ENCODE measurements at regions not wholly inside any gene's neighbourhood (a gene's known extent, or its start where the extent isn't known, plus 50 kb on each side); places are given as distances from the start of the nearest gene placed in this dataset.

DNA sequence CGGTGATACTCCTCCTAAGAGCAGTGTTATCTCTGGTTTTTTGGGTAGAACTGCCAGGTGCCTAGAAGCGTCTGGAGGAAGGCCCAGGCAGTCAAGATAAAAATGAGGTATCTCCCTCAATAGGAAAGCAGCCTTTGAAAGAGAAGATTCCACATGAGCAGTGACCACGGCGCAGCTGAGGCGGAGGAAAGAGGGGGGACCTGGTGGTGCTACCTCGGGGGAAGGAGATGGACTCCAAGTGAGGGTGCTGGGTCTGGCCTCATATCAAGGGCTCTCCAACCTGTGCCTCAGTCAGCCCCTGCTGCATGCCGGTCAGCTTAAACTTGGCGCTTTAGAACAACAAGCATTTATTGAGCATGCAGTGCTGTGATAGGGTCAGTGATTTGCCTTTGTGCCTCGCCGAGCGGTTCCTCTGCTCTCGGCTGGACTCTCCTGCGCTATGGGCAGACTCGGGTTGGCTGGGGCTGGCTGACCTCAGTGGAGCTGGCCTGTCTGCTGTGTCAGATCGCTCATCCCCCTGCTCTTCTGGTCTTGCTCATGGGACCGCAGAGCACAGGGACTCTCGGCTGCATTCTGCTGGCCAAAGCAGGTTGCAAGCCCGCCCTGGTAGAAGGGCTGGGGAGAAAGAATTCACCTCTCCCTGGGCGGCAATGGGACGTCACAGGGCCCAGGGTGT, 121.1 kb upstream of the IRX4 start:
- POLR2A ChIA-PET, result no interaction called here

GRCh38 chr5:2003206-2003605, 120.5 kb upstream of the IRX4 start:
- POLR2A ChIA-PET, result no interaction called here
- CTCF ChIA-PET, result no interaction called here
- DNase-seq (ENCODE audit: low read depth, low spot score), result no peak
- TF ChIP-seq, protein P1, sequence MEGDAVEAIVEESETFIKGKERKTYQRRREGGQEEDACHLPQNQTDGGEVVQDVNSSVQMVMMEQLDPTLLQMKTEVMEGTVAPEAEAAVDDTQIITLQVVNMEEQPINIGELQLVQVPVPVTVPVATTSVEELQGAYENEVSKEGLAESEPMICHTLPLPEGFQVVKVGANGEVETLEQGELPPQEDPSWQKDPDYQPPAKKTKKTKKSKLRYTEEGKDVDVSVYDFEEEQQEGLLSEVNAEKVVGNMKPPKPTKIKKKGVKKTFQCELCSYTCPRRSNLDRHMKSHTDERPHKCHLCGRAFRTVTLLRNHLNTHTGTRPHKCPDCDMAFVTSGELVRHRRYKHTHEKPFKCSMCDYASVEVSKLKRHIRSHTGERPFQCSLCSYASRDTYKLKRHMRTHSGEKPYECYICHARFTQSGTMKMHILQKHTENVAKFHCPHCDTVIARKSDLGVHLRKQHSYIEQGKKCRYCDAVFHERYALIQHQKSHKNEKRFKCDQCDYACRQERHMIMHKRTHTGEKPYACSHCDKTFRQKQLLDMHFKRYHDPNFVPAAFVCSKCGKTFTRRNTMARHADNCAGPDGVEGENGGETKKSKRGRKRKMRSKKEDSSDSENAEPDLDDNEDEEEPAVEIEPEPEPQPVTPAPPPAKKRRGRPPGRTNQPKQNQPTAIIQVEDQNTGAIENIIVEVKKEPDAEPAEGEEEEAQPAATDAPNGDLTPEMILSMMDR (IDR thresholded peaks at IDR 0.05; ENCODE audit: insufficient read depth, low read length, missing control alignments), result no peak
- no peak overlapping the region for H3K4me3 ChIP-seq (ENCODE audit: low read depth, low read length)

More for the DNA sequence above, 121.1 kb upstream of the IRX4 start:
- TF ChIP-seq, protein P1 (IDR thresholded peaks at IDR 0.05; ENCODE audit: insufficient read depth, low read length, missing control alignments), result no peak
- CTCF ChIA-PET, result no interaction called here
- DNase-seq (ENCODE audit: low read depth, low spot score), result no peak
- no peak overlapping the region for H3K4me3 ChIP-seq (ENCODE audit: low read depth, low read length)

- H3K4me3 ChIP-seq (ENCODE audit: low read depth, low read length), result no peak overlapping the region
- ChIA-PET POLR2A (no interaction called here), CTCF (no interaction called here)
- no peak for DNase-seq (ENCODE audit: low read depth, low spot score)
- TF ChIP-seq, protein P1 (IDR thresholded peaks at IDR 0.05; ENCODE audit: insufficient read depth, low read length, missing control alignments), result no peak
Observed at GRCh38 chr5:2001300-2001699, 118.6 kb upstream of the IRX4 start.

DNA sequence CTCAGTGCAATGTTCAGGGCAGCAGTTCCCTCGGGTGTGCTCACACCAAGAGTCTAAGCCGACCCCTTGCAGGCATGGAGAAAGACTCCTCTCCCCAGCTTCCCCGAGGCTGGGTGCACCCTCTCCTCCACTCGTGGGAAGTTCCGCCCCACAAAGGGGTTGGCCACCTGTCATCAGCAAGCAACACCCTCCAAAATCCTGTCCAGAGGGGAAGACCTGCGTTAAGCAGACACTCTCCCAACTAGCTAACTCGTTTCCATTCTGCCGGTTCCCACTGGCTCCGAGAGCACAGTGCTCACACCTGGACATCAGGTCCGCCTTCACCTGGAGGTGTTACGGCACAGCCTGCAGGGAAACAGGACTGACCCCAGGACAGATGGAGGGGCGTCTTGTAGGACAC, 117.9 kb upstream of the IRX4 start:
- POLR2A ChIA-PET, result no interaction called here
- no peak overlapping the region for H3K4me3 ChIP-seq (ENCODE audit: low read depth, low read length)
- DNase-seq (ENCODE audit: low read depth, low spot score), result no peak

DNA sequence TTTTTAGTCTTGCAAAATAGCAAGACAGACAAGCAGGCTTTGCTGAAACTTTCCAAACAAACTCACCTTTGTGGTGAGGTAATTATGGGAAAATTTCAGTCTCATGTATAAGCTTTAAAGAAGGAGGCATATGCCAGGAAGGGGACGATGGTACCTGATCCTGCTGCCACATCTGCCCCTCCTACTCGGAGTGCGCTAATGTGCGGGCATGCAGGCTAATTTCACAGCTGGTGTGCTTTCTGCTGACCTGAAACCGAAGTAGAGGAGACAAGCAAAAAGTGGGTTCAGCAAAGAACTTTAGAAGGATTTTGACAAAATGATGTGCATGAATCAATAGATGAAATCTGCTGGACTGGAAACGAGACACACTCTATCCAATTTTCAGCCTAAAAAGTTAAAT, 117.1 kb upstream of the IRX4 start:
- TF ChIP-seq, protein P1 (IDR thresholded peaks at IDR 0.05; ENCODE audit: insufficient read depth, low read length, missing control alignments), result no peak
- no peak for DNase-seq (ENCODE audit: low read depth, low spot score)
- no peak overlapping the region for H3K4me3 ChIP-seq (ENCODE audit: low read depth, low read length)
- ChIA-PET CTCF (no interaction called here), POLR2A (no interaction called here)

More for the DNA sequence above, 117.9 kb upstream of the IRX4 start:
- CTCF ChIA-PET, result no interaction called here
- TF ChIP-seq, protein P1 (IDR thresholded peaks at IDR 0.05; ENCODE audit: insufficient read depth, low read length, missing control alignments), result no peak

GRCh38 chr5:1998716-1999317, 116.1 kb upstream of the IRX4 start:
- ChIA-PET POLR2A (no interaction called here), CTCF (no interaction called here)
- H3K4me3 ChIP-seq (ENCODE audit: low read depth, low read length), result no peak overlapping the region
- TF ChIP-seq, protein P1 (IDR thresholded peaks at IDR 0.05; ENCODE audit: insufficient read depth, low read length, missing control alignments), result no peak
- DNase-seq (ENCODE audit: low read depth, low spot score), result no peak
